ENCODE measurements at regions not wholly inside any gene's neighbourhood (a gene's known extent, or its start where the extent isn't known, plus 50 kb on each side); places are given as distances from the start of the nearest gene placed in this dataset.

GRCh38 chr12:46518169-46518568 lies 145.6 kb upstream of the SLC38A2 start:
- H3K4me3 ChIP-seq = no peak overlapping the region
- TF ChIP-seq CTCF (IDR thresholded peaks at IDR 0.05) = no peak
- TF ChIP-seq POLR2A (IDR thresholded peaks at IDR 0.05) = no peak
- H3K4me1 ChIP-seq = no peaks in the 10 kb centered on the region
- no peaks in the 10 kb centered on the region for H3K36me3 ChIP-seq (replicated peaks in 1 of 2; ENCODE audit: insufficient read depth in 1 of 2, low read depth in 2 of 2)
- DNase-seq = no peak
- ATAC-seq = peak; percentile 9
- H3K9me3 ChIP-seq = no peaks in the 10 kb centered on the region
- intact Hi-C loops (cut with DNase I) = no loop called here
- no peaks in the 10 kb centered on the region for H3K27me3 ChIP-seq
- no peak overlapping the region for H3K27ac ChIP-seq

GRCh38 chr12:46517579-46517962 lies 145.0 kb upstream of the SLC38A2 start:
- TF ChIP-seq CTCF (IDR thresholded peaks at IDR 0.05) = no peak
- TF ChIP-seq POLR2A (IDR thresholded peaks at IDR 0.05) = no peak
- DNase-seq = no peak
- no peak overlapping the region for H3K27ac ChIP-seq
- no peak for ATAC-seq
- no peaks in the 10 kb centered on the region for H3K9me3 ChIP-seq
- no peaks in the 10 kb centered on the region for H3K4me1 ChIP-seq
- no peaks in the 10 kb centered on the region for H3K36me3 ChIP-seq (replicated peaks in 1 of 2; ENCODE audit: insufficient read depth in 1 of 2, low read depth in 2 of 2)
- intact Hi-C loops (cut with DNase I) = no loop called here
- H3K27me3 ChIP-seq = no peaks in the 10 kb centered on the region
- H3K4me3 ChIP-seq = no peak overlapping the region
- 91 to 92% methylated on average over 1 of the region's 1 CpG for WGBS, 2 donors

GRCh38 chr12:46516933-46517578 lies 144.5 kb upstream of the SLC38A2 start:
- Histone ChIP-seq H3K4me1 (no peaks in the 10 kb centered on the region), H3K36me3 (replicated peaks in 1 of 2; ENCODE audit: insufficient read depth in 1 of 2, low read depth in 2 of 2) (no peaks in the 10 kb centered on the region), H3K27ac (no peak overlapping the region), H3K27me3 (no peaks in the 10 kb centered on the region), H3K9me3 (no peaks in the 10 kb centered on the region), H3K4me3 (no peak overlapping the region)
- no peak for ATAC-seq
- 92 to 93% methylated on average over 5 to 6 of the region's 6 CpGs for WGBS, 2 donors
- intact Hi-C loops (cut with DNase I) = no loop called here
- no peak for TF ChIP-seq CTCF (IDR thresholded peaks at IDR 0.05)
- TF ChIP-seq POLR2A (IDR thresholded peaks at IDR 0.05) = no peak
- DNase-seq = no peak

- intact Hi-C loops (cut with DNase I) = no loop called here
- TF ChIP-seq POLR2A (IDR thresholded peaks at IDR 0.05) (no peak), CTCF (IDR thresholded peaks at IDR 0.05) (no peak)
- Histone ChIP-seq H3K4me3 (no peak overlapping the region), H3K27me3 (no peaks in the 10 kb centered on the region), H3K4me1 (no peaks in the 10 kb centered on the region), H3K36me3 (replicated peaks in 1 of 2; ENCODE audit: insufficient read depth in 1 of 2, low read depth in 2 of 2) (no peaks in the 10 kb centered on the region), H3K9me3 (peaks cover 0 to under 1% (median 0%) of the 10 kb centered on the region in 3 donors), H3K27ac (no peak overlapping the region)
- 64 to 78% methylated on average over 3 to 5 of the region's 5 CpGs for WGBS, 2 donors
- DNase-seq (no peak), ATAC-seq (no peak)
Observed at GRCh38 chr12:46516238-46516932, 143.8 kb upstream of the SLC38A2 start.

- intact Hi-C loops (cut with DNase I) = no loop called here
- no peaks in the 10 kb centered on the region for H3K36me3 ChIP-seq (replicated peaks in 1 of 2; ENCODE audit: insufficient read depth in 1 of 2, low read depth in 2 of 2)
- ATAC-seq = no peak
Observed at GRCh38 chr12:46515829-46516228, 143.3 kb upstream of the SLC38A2 start.

More at GRCh38 chr12:46515829-46516228, 143.3 kb upstream of the SLC38A2 start:
- Histone ChIP-seq H3K27ac (no peak overlapping the region), H3K27me3 (no peaks in the 10 kb centered on the region), H3K4me3 (no peak overlapping the region), H3K4me1 (no peaks in the 10 kb centered on the region), H3K9me3 (peaks cover 0 to 5% (median 0%) of the 10 kb centered on the region in 3 donors)
- 100% methylated on average over 1 of the region's 1 CpG; no CpG with 5 or more reads in 1 of the 2 donors for WGBS, 2 donors
- TF ChIP-seq POLR2A (IDR thresholded peaks at IDR 0.05) (no peak), CTCF (IDR thresholded peaks at IDR 0.05) (no peak)
- DNase-seq = no peak

Measured in body of pancreas (tissue), 4 donors.